ENCODE measurements at regions not wholly inside any gene's neighbourhood (a gene's known extent, or its start where the extent isn't known, plus 50 kb on each side); places are given as distances from the start of the nearest gene placed in this dataset.
"Not testable (repeated sequence)": the region's sequence is repeated elsewhere in the genome, so short reads cannot be mapped to it uniquely, and the experiment has no call there.

DNA sequence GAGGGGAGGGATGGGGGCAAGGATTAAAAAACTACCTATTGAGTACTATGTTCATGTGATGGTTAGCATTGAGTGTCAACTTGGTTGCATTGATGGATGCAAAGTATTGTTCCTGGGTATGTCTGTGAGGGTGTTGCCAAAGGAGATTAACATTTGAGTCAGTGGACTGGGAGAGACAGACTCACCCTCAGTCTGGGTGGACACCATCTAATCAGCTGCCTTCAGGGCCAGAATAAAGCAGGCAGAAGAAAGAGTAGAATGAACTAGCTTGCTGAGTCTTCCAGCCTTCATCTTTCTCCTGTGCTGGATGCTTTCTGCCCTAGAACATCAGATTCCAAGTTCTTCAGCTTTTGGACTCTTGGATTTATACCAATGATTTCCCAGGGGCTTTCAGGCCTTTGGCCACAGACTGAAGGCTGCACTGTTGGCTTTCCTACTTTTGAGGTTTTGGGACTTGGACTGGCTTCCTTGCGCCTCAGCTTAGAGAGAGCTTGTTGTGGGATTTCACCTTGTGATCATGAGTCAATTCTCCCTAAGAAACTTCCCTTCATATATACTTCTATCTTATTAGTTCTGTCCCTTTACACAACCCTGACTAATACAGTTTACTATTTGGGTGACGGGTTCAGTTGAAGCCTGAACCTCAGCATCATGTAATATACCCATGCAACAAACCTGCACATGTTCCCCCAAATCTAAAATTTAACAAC lies 70.2 kb downstream of the MTNR1B start:
- Histone ChIP-seq H3K27ac (no peak overlapping the region), H3K36me3 (no peaks in the 10 kb centered on the region), H3K4me1 (no peaks in the 10 kb centered on the region), H3K27me3 (ENCODE audit: low read depth) (no peaks in the 10 kb centered on the region), H3K9me3 (no peaks in the 10 kb centered on the region), H3K4me3 (no peak overlapping the region)
- DNase-seq (no peak), ATAC-seq (no peak)
- TF ChIP-seq, protein P1, sequence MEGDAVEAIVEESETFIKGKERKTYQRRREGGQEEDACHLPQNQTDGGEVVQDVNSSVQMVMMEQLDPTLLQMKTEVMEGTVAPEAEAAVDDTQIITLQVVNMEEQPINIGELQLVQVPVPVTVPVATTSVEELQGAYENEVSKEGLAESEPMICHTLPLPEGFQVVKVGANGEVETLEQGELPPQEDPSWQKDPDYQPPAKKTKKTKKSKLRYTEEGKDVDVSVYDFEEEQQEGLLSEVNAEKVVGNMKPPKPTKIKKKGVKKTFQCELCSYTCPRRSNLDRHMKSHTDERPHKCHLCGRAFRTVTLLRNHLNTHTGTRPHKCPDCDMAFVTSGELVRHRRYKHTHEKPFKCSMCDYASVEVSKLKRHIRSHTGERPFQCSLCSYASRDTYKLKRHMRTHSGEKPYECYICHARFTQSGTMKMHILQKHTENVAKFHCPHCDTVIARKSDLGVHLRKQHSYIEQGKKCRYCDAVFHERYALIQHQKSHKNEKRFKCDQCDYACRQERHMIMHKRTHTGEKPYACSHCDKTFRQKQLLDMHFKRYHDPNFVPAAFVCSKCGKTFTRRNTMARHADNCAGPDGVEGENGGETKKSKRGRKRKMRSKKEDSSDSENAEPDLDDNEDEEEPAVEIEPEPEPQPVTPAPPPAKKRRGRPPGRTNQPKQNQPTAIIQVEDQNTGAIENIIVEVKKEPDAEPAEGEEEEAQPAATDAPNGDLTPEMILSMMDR (IDR thresholded peaks at IDR 0.05): no peak
- intact Hi-C loops (cut with DNase I): no loop called here

- ATAC-seq (no peak), DNase-seq (no peak)
- Histone ChIP-seq H3K27ac (no peak overlapping the region), H3K4me1 (no peaks in the 10 kb centered on the region), H3K36me3 (no peaks in the 10 kb centered on the region), H3K4me3 (no peak overlapping the region), H3K9me3 (no peaks in the 10 kb centered on the region), H3K27me3 (ENCODE audit: low read depth) (no peaks in the 10 kb centered on the region)
- intact Hi-C loops (cut with DNase I): no loop called here
- TF ChIP-seq, protein P1 (IDR thresholded peaks at IDR 0.05): no peak
These were observed 72.2 kb downstream of the MTNR1B start for GRCh38 chr11:93041682-93042081.

DNA sequence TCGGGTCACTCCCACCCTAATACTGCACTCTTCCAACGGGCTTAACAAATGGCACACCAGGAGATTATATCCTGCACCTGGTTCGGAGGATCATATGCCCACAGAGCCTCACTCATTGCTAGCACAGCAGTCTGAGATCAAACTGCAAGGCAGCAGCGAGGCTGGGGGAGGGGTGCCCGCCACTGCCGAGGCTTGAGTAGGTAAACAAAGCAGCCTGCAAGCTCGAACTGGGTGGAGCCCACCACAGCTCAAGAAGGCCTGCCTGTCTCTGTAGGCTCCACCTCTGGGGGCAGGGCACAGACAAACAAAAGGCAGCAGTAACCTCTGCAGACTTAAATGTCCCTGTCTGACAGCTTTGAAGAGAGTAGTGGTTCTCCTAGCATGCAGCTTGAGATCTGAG lies 73.7 kb downstream of the MTNR1B start:
- H3K36me3 ChIP-seq; ATAC-seq; H3K27ac ChIP-seq; H3K4me1 ChIP-seq; H3K9me3 ChIP-seq; intact Hi-C loops (cut with DNase I); H3K4me3 ChIP-seq; H3K27me3 ChIP-seq (ENCODE audit: low read depth); DNase-seq: not testable (repeated sequence)

- H3K27ac ChIP-seq: no peak overlapping the region
- H3K4me1 ChIP-seq: no peaks in the 10 kb centered on the region
- no peak for DNase-seq
- no peaks in the 10 kb centered on the region for H3K36me3 ChIP-seq
- H3K27me3 ChIP-seq (ENCODE audit: low read depth): no peaks in the 10 kb centered on the region
- TF ChIP-seq, protein P1 (IDR thresholded peaks at IDR 0.05): no peak
- no peak for ATAC-seq
- intact Hi-C loops (cut with DNase I): no loop called here
- no peak overlapping the region for H3K4me3 ChIP-seq
- no peaks in the 10 kb centered on the region for H3K9me3 ChIP-seq
These were observed 80.3 kb downstream of the MTNR1B start for GRCh38 chr11:93049740-93050139.

DNA sequence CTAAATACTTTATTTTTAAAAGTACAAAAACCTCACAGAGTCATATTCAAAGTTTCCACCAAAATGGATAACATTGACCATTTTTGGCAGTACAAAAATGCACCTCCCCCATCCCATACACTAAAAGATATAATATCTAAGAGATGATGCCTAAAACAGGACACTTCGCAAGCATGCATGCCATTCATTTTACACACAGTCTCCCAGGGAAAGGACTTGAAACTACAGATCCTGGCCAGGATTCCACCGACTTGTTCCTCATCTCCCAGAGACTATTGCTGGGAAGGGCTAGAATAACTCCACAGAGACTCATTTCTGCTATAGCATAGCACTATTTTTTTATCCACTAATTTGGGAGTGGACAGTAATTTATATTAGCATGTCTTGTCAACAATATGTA lies 81.7 kb downstream of the MTNR1B start:
- H3K27me3 ChIP-seq (ENCODE audit: low read depth): no peaks in the 10 kb centered on the region
- intact Hi-C loops (cut with DNase I): no loop called here
- no peaks in the 10 kb centered on the region for H3K36me3 ChIP-seq
- TF ChIP-seq, protein P1 (IDR thresholded peaks at IDR 0.05): no peak
- H3K4me3 ChIP-seq: no peak overlapping the region
- H3K27ac ChIP-seq: no peak overlapping the region
- no peak for DNase-seq
- ATAC-seq: no peak
- H3K4me1 ChIP-seq: no peaks in the 10 kb centered on the region
- no peaks in the 10 kb centered on the region for H3K9me3 ChIP-seq

GRCh38 chr11:93053864-93054263 lies 84.4 kb downstream of the MTNR1B start:
- intact Hi-C loops (cut with DNase I): no loop called here
- H3K36me3 ChIP-seq: no peaks in the 10 kb centered on the region
- no peak overlapping the region for H3K4me3 ChIP-seq
- TF ChIP-seq, protein P1 (IDR thresholded peaks at IDR 0.05): no peak
- no peak overlapping the region for H3K27ac ChIP-seq
- H3K27me3 ChIP-seq (ENCODE audit: low read depth): no peaks in the 10 kb centered on the region
- no peak for ATAC-seq
- H3K9me3 ChIP-seq: no peaks in the 10 kb centered on the region
- no peak for DNase-seq
- no peaks in the 10 kb centered on the region for H3K4me1 ChIP-seq

All from lower lobe of right lung (tissue), 2 donors.